ENCODE measurements at regions not wholly inside any gene's neighbourhood (a gene's known extent, or its start where the extent isn't known, plus 50 kb on each side); places are given as distances from the start of the nearest gene placed in this dataset.

GRCh38 chr3:139769796-139770195, 92.0 kb upstream of the NMNAT3 start:
- no peak overlapping the region for H3K4me3 Mint-ChIP-seq
- H3K27ac Mint-ChIP-seq (ENCODE audit: unreplicated experiment) = no peak overlapping the region
- no peak for TF ChIP-seq CTCF (conservative IDR thresholded peaks at IDR 0.05)

GRCh38 chr3:139764936-139765335, 87.2 kb upstream of the NMNAT3 start:
- no peak for DNase-seq (ENCODE audit: low read depth, low spot score)
- Mint-ChIP-seq H3K36me3 (ENCODE audit: low read depth) (no peaks in the 10 kb centered on the region), H3K27ac (ENCODE audit: unreplicated experiment) (no peak overlapping the region), H3K4me1 (no peaks in the 10 kb centered on the region), H3K27me3 (ENCODE audit: low read depth) (no peaks in the 10 kb centered on the region), H3K4me3 (no peak overlapping the region), H3K9me3 (no peaks in the 10 kb centered on the region)
- TF ChIP-seq CTCF (conservative IDR thresholded peaks at IDR 0.05) = no peak

More at GRCh38 chr3:139769796-139770195, 92.0 kb upstream of the NMNAT3 start:
- no peaks in the 10 kb centered on the region for H3K9me3 Mint-ChIP-seq
- no peak for DNase-seq (ENCODE audit: low read depth, low spot score)
- H3K4me1 Mint-ChIP-seq = peaks cover 10% of the 10 kb centered on the region
- no peaks in the 10 kb centered on the region for H3K27me3 Mint-ChIP-seq (ENCODE audit: low read depth)
- no peaks in the 10 kb centered on the region for H3K36me3 Mint-ChIP-seq (ENCODE audit: low read depth)

GRCh38 chr3:139764069-139764905, 86.5 kb upstream of the NMNAT3 start:
- DNase-seq (ENCODE audit: low read depth, low spot score) = no peak
- Mint-ChIP-seq H3K36me3 (ENCODE audit: low read depth) (no peaks in the 10 kb centered on the region), H3K9me3 (no peaks in the 10 kb centered on the region), H3K27me3 (ENCODE audit: low read depth) (no peaks in the 10 kb centered on the region), H3K27ac (ENCODE audit: unreplicated experiment) (no peak overlapping the region), H3K4me1 (peaks cover 1% of the 10 kb centered on the region), H3K4me3 (no peak overlapping the region)
- TF ChIP-seq CTCF (conservative IDR thresholded peaks at IDR 0.05) = no peak

- no peaks in the 10 kb centered on the region for H3K36me3 Mint-ChIP-seq (ENCODE audit: low read depth)
- H3K4me1 Mint-ChIP-seq = peaks cover 7% of the 10 kb centered on the region
- H3K4me3 Mint-ChIP-seq = no peak overlapping the region
- TF ChIP-seq CTCF (conservative IDR thresholded peaks at IDR 0.05) = no peak
- no peaks in the 10 kb centered on the region for H3K9me3 Mint-ChIP-seq
- DNase-seq (ENCODE audit: low read depth, low spot score) = no peak
- no peaks in the 10 kb centered on the region for H3K27me3 Mint-ChIP-seq (ENCODE audit: low read depth)
- no peak overlapping the region for H3K27ac Mint-ChIP-seq (ENCODE audit: unreplicated experiment)
These were observed 84.5 kb upstream of the NMNAT3 start for GRCh38 chr3:139762302-139762701.

GRCh38 chr3:139759470-139759869, 81.7 kb upstream of the NMNAT3 start:
- DNase-seq (ENCODE audit: low read depth, low spot score) = no peak
- H3K9me3 Mint-ChIP-seq = no peaks in the 10 kb centered on the region
- H3K27ac Mint-ChIP-seq (ENCODE audit: unreplicated experiment) = no peak overlapping the region
- H3K36me3 Mint-ChIP-seq (ENCODE audit: low read depth) = no peaks in the 10 kb centered on the region
- H3K4me3 Mint-ChIP-seq = no peak overlapping the region
- TF ChIP-seq CTCF (conservative IDR thresholded peaks at IDR 0.05) = no peak
- peaks cover 7% of the 10 kb centered on the region for H3K4me1 Mint-ChIP-seq
- no peaks in the 10 kb centered on the region for H3K27me3 Mint-ChIP-seq (ENCODE audit: low read depth)

All from neural crest cell (in vitro differentiated cells).